ENCODE measurements at regions not wholly inside any gene's neighbourhood (a gene's known extent, or its start where the extent isn't known, plus 50 kb on each side); places are given as distances from the start of the nearest gene placed in this dataset.
A peak's percentile ranks its signal among the peaks of the same experiment; 100 is the strongest.

DNA sequence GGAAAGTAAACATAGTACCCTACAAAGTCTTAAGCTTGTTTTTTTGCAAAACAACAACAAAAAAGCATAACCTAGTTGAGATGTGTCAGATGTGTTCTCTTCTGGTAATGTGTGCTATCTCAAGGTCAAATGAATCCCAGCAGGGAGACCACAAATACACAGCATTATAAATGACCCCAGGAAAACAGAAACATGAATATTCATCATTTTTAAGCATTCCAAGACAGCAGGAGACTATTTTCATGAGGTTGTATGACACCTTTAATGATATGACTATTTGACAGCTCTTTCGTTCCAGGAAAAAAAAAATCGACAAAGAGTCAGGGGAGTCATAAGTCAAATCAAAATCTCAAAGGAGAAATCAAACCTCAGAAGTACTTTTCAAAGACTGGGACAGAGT is 62.7 kb upstream of the CBLB start:
- no peak for ATAC-seq
- TF ChIP-seq OSR1 (CRISPR knock-in tag; IDR thresholded peaks at IDR 0.05) (no peak), RARB (CRISPR knock-in tag; IDR thresholded peaks at IDR 0.05) (no peak), PPARA (CRISPR knock-in tag; IDR thresholded peaks at IDR 0.05; ENCODE audit: borderline replicate concordance) (no peak), ZC3H10 (CRISPR knock-in tag; IDR thresholded peaks at IDR 0.05) (no peak), ZFP30 (CRISPR knock-in tag; IDR thresholded peaks at IDR 0.05) (no peak), ARNTL (CRISPR knock-in tag; IDR thresholded peaks at IDR 0.05; ENCODE audit: borderline replicate concordance, low read depth) (no peak), ZNF565 (CRISPR knock-in tag; conservative IDR thresholded peaks at IDR 0.05; ENCODE audit: low read depth) (no peak), ISL1 (CRISPR knock-in tag; IDR thresholded peaks at IDR 0.05) (no peak)
- TF ChIP-seq, protein P1, sequence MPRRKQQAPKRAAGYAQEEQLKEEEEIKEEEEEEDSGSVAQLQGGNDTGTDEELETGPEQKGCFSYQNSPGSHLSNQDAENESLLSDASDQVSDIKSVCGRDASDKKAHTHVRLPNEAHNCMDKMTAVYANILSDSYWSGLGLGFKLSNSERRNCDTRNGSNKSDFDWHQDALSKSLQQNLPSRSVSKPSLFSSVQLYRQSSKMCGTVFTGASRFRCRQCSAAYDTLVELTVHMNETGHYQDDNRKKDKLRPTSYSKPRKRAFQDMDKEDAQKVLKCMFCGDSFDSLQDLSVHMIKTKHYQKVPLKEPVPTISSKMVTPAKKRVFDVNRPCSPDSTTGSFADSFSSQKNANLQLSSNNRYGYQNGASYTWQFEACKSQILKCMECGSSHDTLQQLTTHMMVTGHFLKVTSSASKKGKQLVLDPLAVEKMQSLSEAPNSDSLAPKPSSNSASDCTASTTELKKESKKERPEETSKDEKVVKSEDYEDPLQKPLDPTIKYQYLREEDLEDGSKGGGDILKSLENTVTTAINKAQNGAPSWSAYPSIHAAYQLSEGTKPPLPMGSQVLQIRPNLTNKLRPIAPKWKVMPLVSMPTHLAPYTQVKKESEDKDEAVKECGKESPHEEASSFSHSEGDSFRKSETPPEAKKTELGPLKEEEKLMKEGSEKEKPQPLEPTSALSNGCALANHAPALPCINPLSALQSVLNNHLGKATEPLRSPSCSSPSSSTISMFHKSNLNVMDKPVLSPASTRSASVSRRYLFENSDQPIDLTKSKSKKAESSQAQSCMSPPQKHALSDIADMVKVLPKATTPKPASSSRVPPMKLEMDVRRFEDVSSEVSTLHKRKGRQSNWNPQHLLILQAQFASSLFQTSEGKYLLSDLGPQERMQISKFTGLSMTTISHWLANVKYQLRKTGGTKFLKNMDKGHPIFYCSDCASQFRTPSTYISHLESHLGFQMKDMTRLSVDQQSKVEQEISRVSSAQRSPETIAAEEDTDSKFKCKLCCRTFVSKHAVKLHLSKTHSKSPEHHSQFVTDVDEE (CRISPR knock-in tag; IDR thresholded peaks at IDR 0.05): no peak
- TF ChIP-seq, protein P2, sequence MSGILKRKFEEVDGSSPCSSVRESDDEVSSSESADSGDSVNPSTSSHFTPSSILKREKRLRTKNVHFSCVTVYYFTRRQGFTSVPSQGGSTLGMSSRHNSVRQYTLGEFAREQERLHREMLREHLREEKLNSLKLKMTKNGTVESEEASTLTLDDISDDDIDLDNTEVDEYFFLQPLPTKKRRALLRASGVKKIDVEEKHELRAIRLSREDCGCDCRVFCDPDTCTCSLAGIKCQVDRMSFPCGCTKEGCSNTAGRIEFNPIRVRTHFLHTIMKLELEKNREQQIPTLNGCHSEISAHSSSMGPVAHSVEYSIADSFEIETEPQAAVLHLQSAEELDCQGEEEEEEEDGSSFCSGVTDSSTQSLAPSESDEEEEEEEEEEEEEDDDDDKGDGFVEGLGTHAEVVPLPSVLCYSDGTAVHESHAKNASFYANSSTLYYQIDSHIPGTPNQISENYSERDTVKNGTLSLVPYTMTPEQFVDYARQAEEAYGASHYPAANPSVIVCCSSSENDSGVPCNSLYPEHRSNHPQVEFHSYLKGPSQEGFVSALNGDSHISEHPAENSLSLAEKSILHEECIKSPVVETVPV (CRISPR knock-in tag; IDR thresholded peaks at IDR 0.05): no peak
- TF ChIP-seq, protein P3, sequence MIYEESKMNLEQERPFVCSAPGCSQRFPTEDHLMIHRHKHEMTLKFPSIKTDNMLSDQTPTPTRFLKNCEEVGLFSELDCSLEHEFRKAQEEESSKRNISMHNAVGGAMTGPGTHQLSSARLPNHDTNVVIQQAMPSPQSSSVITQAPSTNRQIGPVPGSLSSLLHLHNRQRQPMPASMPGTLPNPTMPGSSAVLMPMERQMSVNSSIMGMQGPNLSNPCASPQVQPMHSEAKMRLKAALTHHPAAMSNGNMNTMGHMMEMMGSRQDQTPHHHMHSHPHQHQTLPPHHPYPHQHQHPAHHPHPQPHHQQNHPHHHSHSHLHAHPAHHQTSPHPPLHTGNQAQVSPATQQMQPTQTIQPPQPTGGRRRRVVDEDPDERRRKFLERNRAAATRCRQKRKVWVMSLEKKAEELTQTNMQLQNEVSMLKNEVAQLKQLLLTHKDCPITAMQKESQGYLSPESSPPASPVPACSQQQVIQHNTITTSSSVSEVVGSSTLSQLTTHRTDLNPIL (CRISPR knock-in tag; IDR thresholded peaks at IDR 0.05; ENCODE audit: low read depth): no peak

DNA sequence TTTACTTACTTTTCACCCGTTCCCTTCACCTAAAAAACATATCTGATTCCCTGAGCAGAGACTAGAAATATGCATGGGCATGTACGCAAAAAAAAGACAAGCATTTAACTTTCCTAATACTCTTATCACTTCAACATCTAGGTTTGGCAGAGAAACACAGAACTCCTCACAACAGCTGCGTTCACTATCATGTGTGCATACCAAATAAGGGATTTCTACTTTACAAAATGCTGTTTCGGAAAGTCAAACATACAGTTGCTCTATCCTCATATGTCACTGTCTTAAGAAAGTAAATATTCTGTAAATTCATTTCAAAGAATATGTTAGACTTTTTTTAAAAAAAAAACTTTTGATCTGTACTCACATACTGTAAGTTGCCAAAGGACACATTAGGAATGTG is 65.1 kb upstream of the CBLB start:
- no peak for ATAC-seq
- TF ChIP-seq, protein P4, sequence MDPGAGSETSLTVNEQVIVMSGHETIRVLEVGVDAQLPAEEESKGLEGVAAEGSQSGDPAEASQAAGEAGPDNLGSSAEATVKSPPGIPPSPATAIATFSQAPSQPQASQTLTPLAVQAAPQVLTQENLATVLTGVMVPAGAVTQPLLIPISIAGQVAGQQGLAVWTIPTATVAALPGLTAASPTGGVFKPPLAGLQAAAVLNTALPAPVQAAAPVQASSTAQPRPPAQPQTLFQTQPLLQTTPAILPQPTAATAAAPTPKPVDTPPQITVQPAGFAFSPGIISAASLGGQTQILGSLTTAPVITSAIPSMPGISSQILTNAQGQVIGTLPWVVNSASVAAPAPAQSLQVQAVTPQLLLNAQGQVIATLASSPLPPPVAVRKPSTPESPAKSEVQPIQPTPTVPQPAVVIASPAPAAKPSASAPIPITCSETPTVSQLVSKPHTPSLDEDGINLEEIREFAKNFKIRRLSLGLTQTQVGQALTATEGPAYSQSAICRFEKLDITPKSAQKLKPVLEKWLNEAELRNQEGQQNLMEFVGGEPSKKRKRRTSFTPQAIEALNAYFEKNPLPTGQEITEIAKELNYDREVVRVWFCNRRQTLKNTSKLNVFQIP (CRISPR knock-in tag; IDR thresholded peaks at IDR 0.05; ENCODE audit: borderline replicate concordance, low read depth): no peak
- TF ChIP-seq ZNF565 (CRISPR knock-in tag; conservative IDR thresholded peaks at IDR 0.05; ENCODE audit: low read depth) (no peak), ZC3H10 (CRISPR knock-in tag; IDR thresholded peaks at IDR 0.05) (no peak), CSDC2 (CRISPR knock-in tag; IDR thresholded peaks at IDR 0.05) (no peak), ZFP3 (CRISPR knock-in tag; IDR thresholded peaks at IDR 0.05) (no peak), ZNF70 (CRISPR knock-in tag; IDR thresholded peaks at IDR 0.05) (no peak), ISL1 (CRISPR knock-in tag; IDR thresholded peaks at IDR 0.05) (no peak)

DNA sequence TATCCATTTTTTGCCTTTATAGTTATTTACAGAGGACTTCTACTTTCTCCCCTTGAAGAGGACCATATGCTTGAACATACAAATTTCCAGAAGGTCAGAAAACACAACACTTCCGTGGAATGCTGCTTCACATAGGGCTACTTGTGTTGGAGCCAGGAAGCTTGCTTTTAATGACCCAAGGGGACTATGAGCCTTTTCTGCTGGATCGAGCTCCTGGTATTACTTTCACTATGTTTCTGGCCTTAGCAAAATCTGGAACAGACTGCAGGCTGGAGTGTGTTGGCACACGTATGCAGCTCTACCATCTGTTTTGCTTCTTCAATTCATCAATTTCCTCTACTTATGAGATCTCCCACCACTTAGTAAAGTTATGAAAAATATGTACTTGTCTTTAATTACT is 69.3 kb upstream of the CBLB start:
- ATAC-seq: peak; percentile 97
- 0 out of 2 replicates have a peak, but pooled peaks have one; percentile 19 for TF ChIP-seq ISL1 (CRISPR knock-in tag; IDR thresholded peaks at IDR 0.05)
- TF ChIP-seq, protein P1 (CRISPR knock-in tag; IDR thresholded peaks at IDR 0.05): no peak

DNA sequence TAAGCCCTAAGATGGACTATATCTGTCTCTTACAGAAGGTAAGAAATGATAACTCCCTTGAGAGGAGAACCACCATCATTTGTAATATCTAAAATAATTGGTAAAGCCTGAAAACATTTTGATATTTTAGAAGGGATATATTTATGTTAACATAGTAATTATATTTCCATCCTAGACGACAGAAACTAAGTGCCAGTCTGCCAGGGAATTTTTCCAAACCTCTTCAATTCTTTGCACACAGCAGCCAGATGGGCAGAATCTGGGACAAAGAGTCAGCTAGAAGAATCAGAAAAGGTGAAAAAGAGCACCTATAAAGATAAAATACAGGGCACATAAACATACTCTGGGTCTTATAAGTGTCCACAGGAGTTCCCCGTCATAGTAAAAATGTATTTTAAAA is 70.0 kb upstream of the CBLB start:
- ATAC-seq: peak; percentile 39; the same call in 2 of the 3 replicates
- TF ChIP-seq ZNF8 (CRISPR knock-in tag; IDR thresholded peaks at IDR 0.05) (no peak), OSR1 (CRISPR knock-in tag; IDR thresholded peaks at IDR 0.05) (no peak), PPARA (CRISPR knock-in tag; IDR thresholded peaks at IDR 0.05; ENCODE audit: borderline replicate concordance) (no peak), ZC3H10 (CRISPR knock-in tag; IDR thresholded peaks at IDR 0.05) (no peak), SNAI2 (CRISPR knock-in tag; IDR thresholded peaks at IDR 0.05) (no peak), ZFP30 (CRISPR knock-in tag; IDR thresholded peaks at IDR 0.05) (no peak), ARNTL (CRISPR knock-in tag; IDR thresholded peaks at IDR 0.05; ENCODE audit: borderline replicate concordance, low read depth) (no peak), ZNF70 (CRISPR knock-in tag; IDR thresholded peaks at IDR 0.05) (no peak), TOX (CRISPR knock-in tag; IDR thresholded peaks at IDR 0.05; ENCODE audit: borderline replicate concordance) (no peak), ESRRG (CRISPR knock-in tag; IDR thresholded peaks at IDR 0.05) (no peak), TCF4 (CRISPR knock-in tag; IDR thresholded peaks at IDR 0.05; ENCODE audit: borderline replicate concordance) (no peak), ZNF565 (CRISPR knock-in tag; conservative IDR thresholded peaks at IDR 0.05; ENCODE audit: low read depth) (no peak)
- TF ChIP-seq, protein P2 (CRISPR knock-in tag; IDR thresholded peaks at IDR 0.05): no peak
- TF ChIP-seq, protein P1 (CRISPR knock-in tag; IDR thresholded peaks at IDR 0.05): no peak

Data from SK-N-SH treated with all-trans-retinoic acid at 6 μM for 48 hours (cell line).